GM19452 (cell line): ENCODE measurements at regions not wholly inside any gene's neighbourhood (a gene's known extent, or its start where the extent isn't known, plus 50 kb on each side); places are given as distances from the start of the nearest gene placed in this dataset.

Source experiments
- ATAC-seq: cut with Tn5 transposase; IDR thresholded peaks from one replicate; pipeline ENCODE4 v1.9.1; 2021; ENCODE audit not compliant: unreplicated experiment

- ATAC-seq: no peak
Measured at GRCh38 chr12:19709889-19710288, 270.6 kb downstream of the AEBP2 start.

GRCh38 chr12:19710811-19711793 lies 271.8 kb downstream of the AEBP2 start:
- ATAC-seq: no peak

GRCh38 chr12:19712041-19712440 lies 272.7 kb downstream of the AEBP2 start:
- ATAC-seq: no peak

- no peak for ATAC-seq
Measured at GRCh38 chr12:19718401-19718800, 279.1 kb downstream of the AEBP2 start.

- ATAC-seq: no peak
Measured at GRCh38 chr12:19719672-19720071, 280.4 kb downstream of the AEBP2 start.

- no peak for ATAC-seq
Measured at GRCh38 chr12:19726122-19726521, 286.8 kb downstream of the AEBP2 start.

- ATAC-seq: no peak
Measured at GRCh38 chr12:19726592-19726991, 287.3 kb downstream of the AEBP2 start.

- ATAC-seq: no peak
Measured at GRCh38 chr12:19737019-19737418, 297.7 kb downstream of the AEBP2 start.

- ATAC-seq: no peak
Measured at GRCh38 chr12:19739195-19739776, 300.0 kb downstream of the AEBP2 start.

GRCh38 chr12:19740472-19741131 lies 301.3 kb downstream of the AEBP2 start:
- ATAC-seq: no peak

GRCh38 chr12:19741132-19741489 lies 301.8 kb downstream of the AEBP2 start:
- no peak for ATAC-seq

GRCh38 chr12:19744705-19745218 lies 305.5 kb downstream of the AEBP2 start:
- no peak for ATAC-seq

GRCh38 chr12:19746471-19746870 lies 307.2 kb downstream of the AEBP2 start:
- no peak for ATAC-seq

- no peak for ATAC-seq
Measured at GRCh38 chr12:19749906-19750574, 310.7 kb downstream of the AEBP2 start.

GRCh38 chr12:19751078-19751477 lies 311.8 kb downstream of the AEBP2 start:
- no peak for ATAC-seq

- ATAC-seq: no peak
Measured at GRCh38 chr12:19752712-19753111, 313.4 kb downstream of the AEBP2 start.

- no peak for ATAC-seq
Measured at GRCh38 chr12:19755136-19755535, 315.8 kb downstream of the AEBP2 start.

- ATAC-seq: no peak
Measured at GRCh38 chr12:19757317-19757877, 318.1 kb downstream of the AEBP2 start.

- ATAC-seq: no peak
Measured at GRCh38 chr12:19759227-19759626, 319.9 kb downstream of the AEBP2 start.

- no peak for ATAC-seq
Measured at GRCh38 chr12:19760611-19761010, 321.3 kb downstream of the AEBP2 start.

GRCh38 chr12:19761463-19761862 lies 322.2 kb downstream of the AEBP2 start:
- ATAC-seq: no peak
